HG03108 (cell line): ENCODE measurements at regions not wholly inside any gene's neighbourhood (a gene's known extent, or its start where the extent isn't known, plus 50 kb on each side); places are given as distances from the start of the nearest gene placed in this dataset.

Source experiments
- ATAC-seq: cut with Tn5 transposase; IDR thresholded peaks from one replicate; pipeline ENCODE4 v1.9.1; 2021; ENCODE audit warnings: moderate library complexity; ENCODE audit not compliant: unreplicated experiment

DNA sequence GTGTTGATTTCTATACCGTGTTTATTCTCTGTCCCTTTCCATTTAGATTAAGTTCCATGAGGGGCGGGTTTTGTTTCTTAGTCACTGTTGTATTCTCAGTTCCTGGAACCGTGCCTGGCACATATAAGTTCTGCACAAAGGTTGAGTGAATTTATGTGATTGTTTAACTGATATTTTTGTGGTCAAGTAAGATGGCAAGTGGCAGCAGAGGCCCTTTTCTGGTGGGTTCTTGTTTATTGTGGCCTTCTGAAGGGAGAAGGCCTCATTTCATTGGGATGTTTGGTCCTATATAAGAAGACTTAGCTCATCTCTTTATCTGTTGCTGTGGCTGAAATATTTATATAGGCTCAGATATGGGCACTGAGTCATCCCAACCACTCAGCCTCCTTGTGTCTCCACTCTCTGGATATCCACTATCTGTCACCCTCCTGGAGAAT lies 262.5 kb downstream of the PSAT1 start:
- ATAC-seq, result no peak

- no peak for ATAC-seq
Observed at GRCh38 chr9:78562021-78562420, 265.1 kb downstream of the PSAT1 start.

GRCh38 chr9:78563269-78563668 lies 266.3 kb downstream of the PSAT1 start:
- ATAC-seq, result no peak

GRCh38 chr9:78565481-78565880 lies 268.6 kb downstream of the PSAT1 start:
- ATAC-seq, result no peak

GRCh38 chr9:78566521-78566920 lies 269.6 kb downstream of the PSAT1 start:
- no peak for ATAC-seq

DNA sequence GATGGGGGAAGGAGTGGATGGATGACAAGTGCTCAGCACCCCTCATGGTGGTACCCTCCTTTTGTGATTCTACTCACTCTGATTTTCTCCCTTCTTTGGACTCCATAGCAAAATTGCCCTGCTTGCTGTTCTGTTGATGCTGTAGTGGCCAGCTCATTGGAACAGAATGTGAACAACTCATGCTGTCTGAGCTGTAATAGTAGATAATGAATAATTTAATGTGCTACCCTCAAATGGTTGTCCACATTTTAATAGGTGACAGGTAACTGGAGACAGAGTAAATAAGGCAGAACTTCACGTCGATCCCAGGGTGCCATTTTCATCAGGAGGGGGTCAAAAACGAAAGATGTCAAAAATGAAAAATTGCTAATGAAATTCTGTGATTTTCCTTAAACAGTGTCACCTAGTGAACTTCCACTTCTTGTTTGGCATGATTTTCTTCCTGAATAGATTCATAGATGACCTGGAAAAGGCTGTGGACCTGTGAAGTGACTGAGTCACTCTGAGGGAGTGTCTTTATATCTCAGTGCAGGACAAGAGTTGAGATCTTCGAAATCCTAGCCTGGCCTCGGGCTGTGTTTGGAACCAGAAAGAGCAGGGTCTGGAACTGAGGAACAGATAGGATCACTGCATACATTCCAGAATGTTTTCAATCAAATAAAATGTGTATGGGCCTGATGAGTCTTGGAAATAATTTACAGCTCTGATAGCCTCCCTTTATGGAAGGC lies 270.2 kb downstream of the PSAT1 start:
- no peak for ATAC-seq

- ATAC-seq, result no peak
Observed at GRCh38 chr9:78567693-78568092, 270.8 kb downstream of the PSAT1 start.

- ATAC-seq, result no peak
Observed at GRCh38 chr9:78568774-78569173, 271.8 kb downstream of the PSAT1 start.

GRCh38 chr9:78572266-78572665 lies 275.3 kb downstream of the PSAT1 start:
- no peak for ATAC-seq

GRCh38 chr9:78573205-78573604 lies 276.3 kb downstream of the PSAT1 start:
- ATAC-seq, result no peak

- ATAC-seq, result no peak
Observed at GRCh38 chr9:78573669-78574068, 276.7 kb downstream of the PSAT1 start.

- ATAC-seq, result no peak
Observed at GRCh38 chr9:78574354-78575045, 277.6 kb downstream of the PSAT1 start.

GRCh38 chr9:78575081-78575480 lies 278.2 kb downstream of the PSAT1 start:
- ATAC-seq, result no peak

DNA sequence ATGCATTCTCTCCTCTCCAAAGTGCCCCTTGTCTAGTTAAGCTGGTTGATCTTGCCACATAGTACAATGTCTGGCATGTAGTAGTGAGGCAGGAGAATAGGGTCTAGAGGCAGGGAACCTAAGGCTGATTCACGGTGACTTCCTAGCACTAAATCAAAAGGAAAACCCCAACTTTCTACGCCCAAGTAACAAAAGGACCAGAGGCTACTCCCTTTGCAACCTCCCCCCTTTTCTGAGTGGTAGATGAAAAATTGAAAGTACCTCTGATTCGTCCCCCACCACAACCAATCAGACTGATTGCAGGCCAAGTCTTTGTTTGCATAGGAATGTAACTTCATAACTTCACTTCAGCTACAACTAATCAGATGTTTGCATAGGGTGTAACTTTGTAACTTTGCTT lies 278.8 kb downstream of the PSAT1 start:
- ATAC-seq, result no peak

GRCh38 chr9:78577156-78577906 lies 280.4 kb downstream of the PSAT1 start:
- ATAC-seq, result no peak

DNA sequence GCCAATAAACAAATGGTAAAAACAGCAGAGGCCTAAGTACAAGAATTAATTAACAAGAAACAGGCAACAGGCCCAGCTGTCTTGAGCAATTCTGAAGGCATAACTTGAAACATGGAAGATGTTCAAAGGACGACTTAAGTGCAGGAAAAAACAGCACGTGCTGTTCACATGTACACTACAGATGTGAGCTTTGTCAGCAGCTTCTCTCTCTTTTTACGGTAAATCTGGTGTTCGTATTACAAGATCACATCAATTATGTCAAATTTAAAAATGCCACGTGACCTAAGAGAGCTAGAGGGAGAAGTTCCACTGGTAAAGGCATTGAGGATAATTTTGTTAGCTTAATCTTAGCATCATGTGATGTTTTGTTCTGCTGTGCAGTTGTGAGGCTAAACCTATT lies 281.1 kb downstream of the PSAT1 start:
- ATAC-seq, result no peak

DNA sequence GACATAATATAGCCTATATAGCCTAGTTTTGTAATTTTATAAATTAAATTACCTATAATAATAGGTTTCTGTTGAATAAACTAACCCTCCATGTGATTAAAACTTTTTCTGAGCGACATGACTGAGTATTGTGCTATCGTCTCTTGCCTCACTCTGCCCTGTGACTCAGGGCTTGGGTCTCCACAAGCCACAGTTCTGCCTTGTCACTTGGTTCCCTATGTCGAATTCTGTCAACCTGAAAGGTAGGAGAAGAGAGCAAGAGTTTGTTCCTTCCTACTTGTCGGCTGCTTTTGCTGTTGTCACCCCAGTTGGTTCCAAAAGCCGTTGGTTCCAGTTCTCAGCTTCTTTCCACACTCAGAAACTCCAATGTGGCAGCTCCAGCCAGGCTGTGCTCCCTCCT lies 285.9 kb downstream of the PSAT1 start:
- ATAC-seq, result no peak

GRCh38 chr9:78584589-78584988 lies 287.7 kb downstream of the PSAT1 start:
- no peak for ATAC-seq

GRCh38 chr9:78585909-78586308 lies 289.0 kb downstream of the PSAT1 start:
- no peak for ATAC-seq

GRCh38 chr9:78590068-78590467 lies 293.1 kb downstream of the PSAT1 start:
- ATAC-seq, result no peak

GRCh38 chr9:78592811-78593210 lies 295.9 kb downstream of the PSAT1 start:
- ATAC-seq, result no peak
